Forelimb muscle (tissue), 1 donor: ENCODE measurements at regions not wholly inside any gene's neighbourhood (a gene's known extent, or its start where the extent isn't known, plus 50 kb on each side); places are given as distances from the start of the nearest gene placed in this dataset.
"Not testable (repeated sequence)": the region's sequence is repeated elsewhere in the genome, so short reads cannot be mapped to it uniquely, and the experiment has no call there.

Experiments
- DNase-seq: peaks from one replicate; pipeline ENCODE4 v3.0.0-alpha.2; 2013; ENCODE audit warnings: low read depth

GRCh38 chr2:41160439-41160838 is 708.5 kb upstream of the SLC8A1 start:
- no peak for DNase-seq

DNA sequence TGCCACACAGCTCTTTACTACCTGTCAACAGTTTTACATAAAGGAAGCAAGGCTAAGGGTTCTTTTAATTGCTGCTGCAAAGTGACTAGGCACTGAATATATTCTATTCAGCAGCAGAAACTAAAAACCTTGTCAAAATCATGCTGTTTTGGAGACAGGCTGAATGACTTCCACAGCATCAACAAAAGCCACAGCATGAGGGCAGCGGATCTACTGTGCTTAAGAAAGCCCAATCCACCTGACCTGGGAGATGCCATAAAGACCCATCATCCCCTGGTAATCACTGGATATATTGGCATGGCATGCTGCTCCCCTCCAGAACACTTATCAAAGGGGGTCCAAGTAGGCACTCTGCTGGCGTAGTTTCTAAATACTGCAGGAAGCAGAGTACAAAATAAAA is 715.1 kb upstream of the SLC8A1 start:
- DNase-seq, result no peak

DNA sequence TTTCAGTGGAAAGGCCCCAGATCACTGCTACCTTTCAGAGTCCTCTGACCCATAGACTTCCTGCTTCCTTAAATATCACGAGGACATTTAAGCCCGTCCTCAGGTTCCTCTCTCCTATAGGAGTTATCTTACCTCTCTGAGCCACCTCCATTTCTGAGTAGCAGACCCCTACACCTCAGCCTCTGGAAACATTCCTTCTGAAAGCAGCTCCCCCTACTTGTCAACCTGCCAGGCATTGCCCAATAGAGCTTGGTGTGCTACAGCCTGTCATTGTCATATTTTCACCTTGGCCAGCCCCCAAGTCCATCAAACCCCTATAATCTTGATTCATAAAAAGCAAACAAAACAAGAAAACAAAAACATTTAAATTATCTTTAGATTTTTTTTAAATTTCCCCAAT is 717.9 kb upstream of the SLC8A1 start:
- DNase-seq, result no peak

DNA sequence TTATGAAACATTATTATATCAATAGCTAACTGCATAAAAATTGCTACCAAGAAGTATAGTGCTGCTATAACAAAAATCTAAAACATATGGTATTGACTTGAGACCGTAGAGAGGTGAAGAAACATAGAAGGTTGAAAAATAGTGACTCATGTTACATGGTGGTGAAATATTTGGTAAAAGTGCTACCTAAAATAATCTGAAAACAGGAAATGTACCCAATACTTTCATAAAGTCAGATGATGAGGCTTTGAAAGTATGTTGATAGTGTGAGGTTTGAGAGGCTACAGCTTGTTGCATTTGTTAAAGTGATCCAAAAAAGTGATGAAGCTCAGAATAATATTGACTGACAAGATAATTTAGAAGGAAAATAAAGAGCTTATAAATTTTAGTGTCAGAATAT is 718.7 kb upstream of the SLC8A1 start:
- no peak for DNase-seq

DNA sequence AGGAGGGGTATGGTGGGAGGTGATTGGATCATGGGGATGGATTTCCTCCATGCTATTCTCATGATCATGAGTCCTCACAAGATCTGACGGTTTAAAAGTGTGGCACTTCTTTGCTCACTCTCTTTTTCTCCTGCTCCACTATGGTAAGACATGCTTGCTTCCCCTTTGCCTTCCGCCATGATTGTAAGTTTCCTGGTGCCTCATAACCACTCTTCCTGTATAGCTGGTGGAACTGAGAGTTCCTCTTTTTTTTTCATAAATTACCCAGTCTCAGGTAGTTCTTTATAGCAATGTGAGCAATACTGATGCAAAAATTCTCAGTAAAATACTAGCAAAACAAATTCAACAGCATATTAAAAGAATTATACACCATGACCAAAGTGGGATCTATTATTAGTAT is 728.5 kb upstream of the SLC8A1 start:
- no peak for DNase-seq

GRCh38 chr2:41182961-41183360 is 731.1 kb upstream of the SLC8A1 start:
- no peak for DNase-seq

DNA sequence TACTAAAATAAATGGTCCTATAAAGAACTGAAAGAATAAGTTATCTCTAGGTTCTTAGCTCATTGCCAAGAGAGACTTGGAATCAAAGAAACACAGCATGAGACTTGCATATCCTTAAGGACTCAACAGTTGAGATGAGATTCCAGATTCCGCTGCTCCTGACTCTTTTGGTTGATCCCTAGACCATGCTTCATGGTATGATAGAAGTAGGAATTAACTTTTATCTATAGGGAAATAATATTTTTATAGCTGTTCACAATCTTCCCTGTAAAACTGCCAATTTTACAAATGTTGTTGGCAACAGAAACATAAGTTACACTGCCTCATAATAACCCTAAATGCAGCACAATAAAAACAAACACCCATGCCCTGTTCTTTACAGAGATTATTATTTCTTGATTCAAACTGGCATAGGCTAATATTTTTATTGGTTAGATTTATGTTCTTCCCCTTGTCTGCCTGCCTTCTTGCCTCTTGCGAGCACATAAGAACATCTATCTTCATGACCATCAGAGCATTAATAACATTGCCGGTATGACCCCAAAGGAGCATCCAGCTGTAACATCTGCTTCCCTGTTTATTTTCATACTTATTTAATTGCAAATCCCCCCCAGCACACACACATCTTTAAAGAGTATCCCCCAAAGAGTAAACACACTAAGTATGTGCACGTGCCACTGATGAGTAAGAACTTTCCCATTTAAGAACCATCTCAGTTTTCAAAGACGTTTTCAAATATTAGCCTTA is 735.7 kb upstream of the SLC8A1 start:
- no peak for DNase-seq

- no peak for DNase-seq
These were observed 742.3 kb upstream of the SLC8A1 start for GRCh38 chr2:41194230-41194629.

DNA sequence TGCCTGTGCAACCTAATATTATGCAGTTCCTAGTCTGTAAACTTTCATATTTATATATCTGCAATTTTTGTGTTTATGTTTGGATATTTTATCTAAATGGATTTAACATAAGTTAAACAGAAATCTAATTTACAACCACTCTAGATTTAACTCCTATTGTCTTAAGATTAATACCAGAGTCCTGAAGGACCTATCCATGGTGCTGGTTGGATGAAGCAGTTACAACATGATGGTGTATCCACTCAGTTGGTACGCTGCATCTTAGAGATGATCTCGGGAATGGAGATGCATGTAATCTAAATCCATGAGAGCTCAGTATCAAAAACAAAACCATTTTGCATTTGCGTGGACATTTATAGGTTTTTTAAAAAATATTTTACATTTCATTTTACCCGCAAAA is 745.9 kb upstream of the SLC8A1 start:
- DNase-seq, result no peak

- DNase-seq, result peak; percentile 58
These were observed 747.4 kb upstream of the SLC8A1 start for GRCh38 chr2:41199334-41199733.

- no peak for DNase-seq
These were observed 752.4 kb upstream of the SLC8A1 start for GRCh38 chr2:41204315-41204714.

- no peak for DNase-seq
These were observed 754.1 kb upstream of the SLC8A1 start for GRCh38 chr2:41206004-41206403.

DNA sequence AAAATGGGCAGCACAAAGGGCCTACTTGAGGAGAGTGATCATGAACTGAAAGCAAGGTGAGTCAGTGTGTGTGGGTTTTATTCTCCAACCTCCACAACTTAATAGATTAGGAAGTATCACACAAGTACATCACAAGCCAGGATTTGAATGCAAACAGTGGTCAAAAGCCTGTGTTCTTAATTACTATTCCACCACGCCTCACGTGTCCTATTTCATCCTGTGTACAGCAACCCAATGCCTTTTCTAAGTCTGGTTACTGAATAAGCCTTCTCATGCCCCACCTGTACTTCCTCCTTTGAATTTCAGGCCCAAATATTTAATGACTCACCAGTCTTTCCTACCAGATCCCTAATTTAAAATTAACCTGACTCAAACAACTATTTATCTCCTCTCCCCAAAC is 755.7 kb upstream of the SLC8A1 start:
- DNase-seq, result no peak

GRCh38 chr2:41210030-41210429 is 758.1 kb upstream of the SLC8A1 start:
- not testable (repeated sequence) for DNase-seq

- DNase-seq, result no peak
These were observed 765.1 kb upstream of the SLC8A1 start for GRCh38 chr2:41216978-41217377.

- DNase-seq, result no peak
These were observed 770.7 kb upstream of the SLC8A1 start for GRCh38 chr2:41222593-41222992.

GRCh38 chr2:41234093-41234492 is 782.2 kb upstream of the SLC8A1 start:
- DNase-seq, result no peak

DNA sequence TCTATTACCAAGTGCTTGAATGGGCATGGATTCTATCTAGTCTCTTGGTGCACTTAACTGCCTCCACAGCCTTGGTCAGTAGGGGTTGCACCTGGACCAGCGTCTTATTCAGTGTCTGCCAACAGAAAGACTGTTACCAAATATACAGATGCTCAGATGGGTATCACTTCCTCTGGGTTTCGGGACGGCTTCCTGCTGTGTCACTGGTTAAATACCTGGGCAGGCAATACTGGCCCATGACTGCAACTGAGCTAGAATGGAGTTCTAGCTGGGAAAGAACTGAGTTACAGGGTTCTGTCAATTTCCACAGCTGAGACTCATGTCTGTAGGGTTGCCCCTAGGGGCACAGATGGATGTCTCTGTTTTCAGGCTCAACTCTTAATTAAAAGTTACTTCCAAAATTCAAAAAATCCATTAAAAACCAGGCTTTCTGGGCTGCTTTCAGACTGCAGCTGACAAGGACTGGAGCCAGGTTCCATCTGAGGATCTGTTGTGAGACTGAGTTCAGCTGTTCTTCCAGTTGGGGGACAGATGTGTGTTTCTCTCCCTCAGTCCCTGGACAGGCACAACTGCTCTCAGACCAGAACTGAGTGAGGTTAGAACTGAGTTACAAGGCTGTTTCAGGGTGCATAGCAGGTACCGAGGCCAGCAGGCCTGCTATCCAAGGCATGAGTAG is 789.6 kb upstream of the SLC8A1 start:
- peak; percentile 13 for DNase-seq

- DNase-seq, result no peak
These were observed 790.1 kb upstream of the SLC8A1 start for GRCh38 chr2:41242001-41242331.

GRCh38 chr2:41267929-41268659 is 779.7 kb upstream of the PKDCC start:
- no peak for DNase-seq

- DNase-seq, result no peak
These were observed 764.6 kb upstream of the PKDCC start for GRCh38 chr2:41283079-41283775.

- no peak for DNase-seq
These were observed 754.3 kb upstream of the PKDCC start for GRCh38 chr2:41293491-41293890.
